ENCODE measurements at regions not wholly inside any gene's neighbourhood (a gene's known extent, or its start where the extent isn't known, plus 50 kb on each side); places are given as distances from the start of the nearest gene placed in this dataset.

- no peaks in the 10 kb centered on the region for H3K36me3 Mint-ChIP-seq
- no peak overlapping the region for H3K27ac Mint-ChIP-seq
- peaks cover 0 to 5% (median 3%) of the 10 kb centered on the region in 3 donors for H3K4me1 Mint-ChIP-seq
- H3K27me3 Mint-ChIP-seq = no peaks in the 10 kb centered on the region
- H3K4me3 Mint-ChIP-seq = no peak overlapping the region
- no peaks in the 10 kb centered on the region for H3K9me3 Mint-ChIP-seq
Observed at GRCh38 chr1:98389809-98390208, 271.7 kb upstream of the SNX7 start.

- Mint-ChIP-seq H3K4me1 (peaks cover 0 to 5% (median 3%) of the 10 kb centered on the region in 3 donors), H3K4me3 (peak overlapping the region in 1 of 4 donors; percentile 20), H3K36me3 (no peaks in the 10 kb centered on the region), H3K9me3 (no peaks in the 10 kb centered on the region), H3K27me3 (no peaks in the 10 kb centered on the region), H3K27ac (no peak overlapping the region)
Observed at GRCh38 chr1:98388441-98388840, 273.1 kb upstream of the SNX7 start.

GRCh38 chr1:98387701-98388100 lies 273.8 kb upstream of the SNX7 start:
- Mint-ChIP-seq H3K4me1 (peaks cover 0 to 5% (median 3%) of the 10 kb centered on the region in 3 donors), H3K36me3 (no peaks in the 10 kb centered on the region), H3K27ac (no peak overlapping the region), H3K4me3 (no peak overlapping the region), H3K27me3 (no peaks in the 10 kb centered on the region), H3K9me3 (no peaks in the 10 kb centered on the region)

GRCh38 chr1:98386675-98387440 lies 274.7 kb upstream of the SNX7 start:
- H3K27me3 Mint-ChIP-seq = no peaks in the 10 kb centered on the region
- no peak overlapping the region for H3K27ac Mint-ChIP-seq
- peak overlapping the region in 1 of 4 donors; percentile 6 for H3K4me3 Mint-ChIP-seq
- peaks cover 0 to 5% (median 3%) of the 10 kb centered on the region in 3 donors for H3K4me1 Mint-ChIP-seq
- no peaks in the 10 kb centered on the region for H3K36me3 Mint-ChIP-seq
- H3K9me3 Mint-ChIP-seq = no peaks in the 10 kb centered on the region

GRCh38 chr1:98385652-98386051 lies 275.9 kb upstream of the SNX7 start:
- Mint-ChIP-seq H3K27ac (no peak overlapping the region), H3K4me3 (no peak overlapping the region), H3K27me3 (no peaks in the 10 kb centered on the region), H3K9me3 (no peaks in the 10 kb centered on the region), H3K4me1 (peaks cover 0 to 5% (median 3%) of the 10 kb centered on the region in 3 donors), H3K36me3 (no peaks in the 10 kb centered on the region)

- Mint-ChIP-seq H3K27me3 (no peaks in the 10 kb centered on the region), H3K4me1 (peaks cover 0 to 5% (median 3%) of the 10 kb centered on the region in 3 donors), H3K36me3 (no peaks in the 10 kb centered on the region), H3K9me3 (no peaks in the 10 kb centered on the region), H3K27ac (no peak overlapping the region), H3K4me3 (no peak overlapping the region)
Observed at GRCh38 chr1:98384461-98385141, 276.9 kb upstream of the SNX7 start.

- Mint-ChIP-seq H3K4me1 (peaks cover 0 to 3% (median 1%) of the 10 kb centered on the region in 3 donors), H3K4me3 (no peak overlapping the region), H3K36me3 (no peaks in the 10 kb centered on the region), H3K9me3 (no peaks in the 10 kb centered on the region), H3K27ac (no peak overlapping the region), H3K27me3 (no peaks in the 10 kb centered on the region)
Observed at GRCh38 chr1:98382986-98383740, 278.4 kb upstream of the SNX7 start.

- H3K27ac Mint-ChIP-seq = no peak overlapping the region
- no peaks in the 10 kb centered on the region for H3K36me3 Mint-ChIP-seq
- no peaks in the 10 kb centered on the region for H3K27me3 Mint-ChIP-seq
- no peak overlapping the region for H3K4me3 Mint-ChIP-seq
- peaks cover 0 to under 1% (median under 1%) of the 10 kb centered on the region in 3 donors for H3K4me1 Mint-ChIP-seq
- H3K9me3 Mint-ChIP-seq = no peaks in the 10 kb centered on the region
Observed at GRCh38 chr1:98382586-98382985, 278.9 kb upstream of the SNX7 start.

- no peaks in the 10 kb centered on the region for H3K36me3 Mint-ChIP-seq
- no peaks in the 10 kb centered on the region for H3K9me3 Mint-ChIP-seq
- H3K4me3 Mint-ChIP-seq = no peak overlapping the region
- no peaks in the 10 kb centered on the region for H3K27me3 Mint-ChIP-seq
- no peak overlapping the region for H3K27ac Mint-ChIP-seq
- no peaks in the 10 kb centered on the region for H3K4me1 Mint-ChIP-seq
Observed at GRCh38 chr1:98374098-98374497, 287.4 kb upstream of the SNX7 start.

- Mint-ChIP-seq H3K27me3 (no peaks in the 10 kb centered on the region), H3K9me3 (peaks cover 0 to 4% (median 0%) of the 10 kb centered on the region in 3 donors), H3K4me3 (no peak overlapping the region), H3K27ac (no peak overlapping the region), H3K4me1 (no peaks in the 10 kb centered on the region), H3K36me3 (no peaks in the 10 kb centered on the region)
Observed at GRCh38 chr1:98373056-98373455, 288.5 kb upstream of the SNX7 start.

- Mint-ChIP-seq H3K9me3 (peaks cover 0 to 4% (median 2%) of the 10 kb centered on the region in 3 donors), H3K36me3 (no peaks in the 10 kb centered on the region), H3K4me1 (no peaks in the 10 kb centered on the region), H3K4me3 (no peak overlapping the region), H3K27ac (no peak overlapping the region), H3K27me3 (no peaks in the 10 kb centered on the region)
Observed at GRCh38 chr1:98371764-98372163, 289.8 kb upstream of the SNX7 start.

GRCh38 chr1:98369463-98369862 lies 292.1 kb upstream of the SNX7 start:
- Mint-ChIP-seq H3K9me3 (peaks cover 2 to 8% (median 2%) of the 10 kb centered on the region in 3 donors), H3K4me3 (no peak overlapping the region)

GRCh38 chr1:98368995-98369394 lies 292.5 kb upstream of the SNX7 start:
- no peaks in the 10 kb centered on the region for H3K4me1 Mint-ChIP-seq
- no peaks in the 10 kb centered on the region for H3K27me3 Mint-ChIP-seq
- no peaks in the 10 kb centered on the region for H3K36me3 Mint-ChIP-seq
- peaks cover 2 to 8% (median 2%) of the 10 kb centered on the region in 3 donors for H3K9me3 Mint-ChIP-seq
- H3K27ac Mint-ChIP-seq = peak overlapping the region in 1 of 3 donors; percentile 48
- no peak overlapping the region for H3K4me3 Mint-ChIP-seq

More at GRCh38 chr1:98369463-98369862, 292.1 kb upstream of the SNX7 start:
- Mint-ChIP-seq H3K27me3 (no peaks in the 10 kb centered on the region), H3K4me1 (no peaks in the 10 kb centered on the region), H3K36me3 (no peaks in the 10 kb centered on the region), H3K27ac (no peak overlapping the region)

- Mint-ChIP-seq H3K4me3 (no peak overlapping the region), H3K27ac (no peak overlapping the region), H3K36me3 (no peaks in the 10 kb centered on the region), H3K4me1 (no peaks in the 10 kb centered on the region), H3K9me3 (peaks cover 2 to 10% (median 2%) of the 10 kb centered on the region in 3 donors), H3K27me3 (no peaks in the 10 kb centered on the region)
Observed at GRCh38 chr1:98367426-98367825, 294.1 kb upstream of the SNX7 start.

- H3K9me3 Mint-ChIP-seq = peaks cover 2 to 13% (median 5%) of the 10 kb centered on the region in 3 donors
- H3K4me3 Mint-ChIP-seq = no peak overlapping the region
- H3K36me3 Mint-ChIP-seq = no peaks in the 10 kb centered on the region
- no peaks in the 10 kb centered on the region for H3K27me3 Mint-ChIP-seq
- H3K4me1 Mint-ChIP-seq = no peaks in the 10 kb centered on the region
- H3K27ac Mint-ChIP-seq = no peak overlapping the region
Observed at GRCh38 chr1:98366343-98366742, 295.2 kb upstream of the SNX7 start.

Data from IgD-negative memory B cell (primary cell).